Kidney capillary endothelial cell (primary cell): ENCODE measurements at regions not wholly inside any gene's neighbourhood (a gene's known extent, or its start where the extent isn't known, plus 50 kb on each side); places are given as distances from the start of the nearest gene placed in this dataset.
"Not testable (repeated sequence)": the region's sequence is repeated elsewhere in the genome, so short reads cannot be mapped to it uniquely, and the experiment has no call there.

Source experiments
- DNase-seq: peaks from one replicate; pipeline ENCODE4 v3.0.0-alpha.2; 2018; ENCODE audit warnings: low spot score

DNA sequence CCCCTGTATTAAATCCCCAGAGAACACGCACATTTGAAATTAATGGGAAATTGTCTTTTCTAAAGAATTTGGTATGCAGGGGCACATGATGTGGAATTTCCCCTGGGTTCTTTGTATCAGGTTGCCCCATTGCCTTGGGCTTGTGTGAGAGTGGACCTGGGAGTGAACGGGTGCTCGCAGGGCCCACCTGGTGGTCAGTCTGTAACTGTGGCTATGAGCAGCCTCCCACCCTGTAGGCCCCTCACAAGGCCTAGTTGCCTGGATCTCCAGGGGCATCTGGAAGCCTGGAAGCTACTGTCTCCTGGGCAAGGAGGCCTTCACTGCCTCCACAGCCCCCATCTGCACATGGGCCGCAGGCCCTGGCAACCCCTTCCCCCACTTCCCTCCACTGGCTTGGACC lies 96.7 kb downstream of the SLC25A47 start:
- DNase-seq = no peak

DNA sequence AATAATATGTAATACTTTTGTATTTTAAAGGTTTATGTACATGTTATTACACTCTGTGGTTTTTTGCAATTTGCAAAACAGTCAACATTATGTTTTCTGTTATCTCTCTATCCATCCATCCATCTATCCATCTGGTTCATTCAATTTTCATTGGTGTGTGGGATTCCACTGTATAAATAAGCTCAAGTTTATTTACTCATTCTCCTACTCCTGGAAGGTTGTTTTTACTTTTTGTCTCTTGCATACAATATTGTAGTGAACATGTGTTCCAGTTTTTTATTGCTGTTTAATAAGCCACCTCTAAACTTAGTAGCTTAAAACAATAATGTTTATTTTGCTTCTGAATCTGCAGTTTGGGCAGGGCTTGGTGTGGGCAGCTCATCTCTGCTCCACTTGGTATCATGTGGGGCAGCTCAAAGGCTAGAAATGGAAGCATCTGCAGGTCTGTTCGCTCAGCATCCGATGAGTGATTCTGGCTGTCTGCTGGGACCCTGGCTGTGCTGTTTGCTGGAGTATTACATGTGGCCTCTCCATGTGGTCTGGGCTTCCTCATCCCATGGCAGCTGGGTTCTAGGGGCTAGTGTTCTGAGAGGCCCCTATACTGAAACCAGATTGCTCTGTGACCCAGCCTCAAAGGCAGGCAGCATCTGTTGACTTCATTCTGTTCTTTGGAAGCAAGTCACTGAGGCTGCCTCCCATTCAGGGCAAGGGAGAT lies 98.8 kb downstream of the SLC25A47 start:
- DNase-seq = no peak

- no peak for DNase-seq
Observed at GRCh38 chr14:100422556-100423316, 99.6 kb downstream of the SLC25A47 start.

GRCh38 chr14:100423317-100424010 lies 100.3 kb downstream of the SLC25A47 start:
- DNase-seq = no peak

- no peak for DNase-seq
Observed at GRCh38 chr14:100424504-100425428, 101.6 kb downstream of the SLC25A47 start.

DNA sequence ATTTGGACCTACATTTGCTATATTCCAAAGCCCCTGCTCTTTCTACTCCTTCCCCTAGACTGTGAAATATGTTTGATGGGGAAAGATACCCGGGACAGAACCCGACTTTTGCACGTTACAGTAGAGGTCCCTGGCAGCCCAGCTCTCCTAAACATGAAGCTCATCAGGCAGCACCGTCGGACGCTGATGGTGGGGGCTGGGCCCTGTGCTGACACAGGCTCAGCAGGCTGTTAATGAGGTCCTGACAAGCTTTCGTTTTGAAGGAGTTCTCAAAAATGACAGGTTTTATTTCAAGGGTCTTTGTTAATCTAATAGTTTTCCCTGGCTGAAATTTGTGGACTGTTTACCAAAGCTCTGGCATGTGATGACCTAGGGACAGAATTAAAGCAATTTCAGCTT lies 102.3 kb downstream of the SLC25A47 start:
- DNase-seq = no peak

DNA sequence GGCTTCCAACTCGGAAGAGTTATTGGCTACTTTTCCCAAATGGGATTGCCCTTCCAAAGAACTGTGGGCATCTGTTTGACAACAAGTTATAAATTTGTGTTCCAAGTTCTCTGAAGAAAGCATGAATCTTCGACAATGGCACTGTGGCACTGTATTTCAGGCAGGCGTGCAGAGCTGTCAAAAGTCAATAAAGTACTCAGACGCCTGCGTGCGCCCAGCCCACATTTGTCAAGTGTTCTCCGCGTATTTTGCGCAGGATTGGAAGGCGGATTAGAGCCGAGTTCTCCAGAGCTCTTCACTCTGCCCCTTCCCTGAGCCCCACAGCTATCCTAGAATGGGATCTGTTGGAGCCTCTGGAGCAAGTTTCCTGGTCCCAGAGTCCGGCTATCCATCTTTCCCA lies 103.2 kb downstream of the SLC25A47 start:
- no peak for DNase-seq

DNA sequence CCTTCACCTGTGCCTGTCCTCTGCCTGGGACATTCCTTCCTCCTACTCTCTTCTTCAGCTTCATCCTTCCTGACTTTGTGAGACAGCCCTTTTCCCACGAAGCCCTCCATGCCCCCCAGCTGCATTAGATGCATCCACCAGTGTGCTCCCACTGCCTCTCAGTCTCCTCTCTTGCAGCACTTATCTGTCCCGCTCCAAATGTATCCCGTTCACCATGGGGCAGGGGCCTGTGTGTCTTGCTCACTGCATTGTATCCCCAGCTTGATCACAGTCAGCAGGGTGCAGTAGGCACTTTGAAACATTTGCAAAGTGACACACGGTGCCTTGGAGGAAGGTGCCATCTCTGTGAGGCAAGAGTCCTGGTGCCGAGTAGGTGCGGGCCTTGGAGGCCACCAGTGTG lies 104.0 kb downstream of the SLC25A47 start:
- no peak for DNase-seq

GRCh38 chr14:100428727-100429126 lies 105.6 kb downstream of the SLC25A47 start:
- no peak for DNase-seq

- DNase-seq = no peak
Observed at GRCh38 chr14:100429537-100429936, 106.4 kb downstream of the SLC25A47 start.

- DNase-seq = no peak
Observed at GRCh38 chr14:100430571-100430970, 107.4 kb downstream of the SLC25A47 start.

- DNase-seq = not testable (repeated sequence)
Observed at GRCh38 chr14:100431461-100431860, 108.3 kb downstream of the SLC25A47 start.

DNA sequence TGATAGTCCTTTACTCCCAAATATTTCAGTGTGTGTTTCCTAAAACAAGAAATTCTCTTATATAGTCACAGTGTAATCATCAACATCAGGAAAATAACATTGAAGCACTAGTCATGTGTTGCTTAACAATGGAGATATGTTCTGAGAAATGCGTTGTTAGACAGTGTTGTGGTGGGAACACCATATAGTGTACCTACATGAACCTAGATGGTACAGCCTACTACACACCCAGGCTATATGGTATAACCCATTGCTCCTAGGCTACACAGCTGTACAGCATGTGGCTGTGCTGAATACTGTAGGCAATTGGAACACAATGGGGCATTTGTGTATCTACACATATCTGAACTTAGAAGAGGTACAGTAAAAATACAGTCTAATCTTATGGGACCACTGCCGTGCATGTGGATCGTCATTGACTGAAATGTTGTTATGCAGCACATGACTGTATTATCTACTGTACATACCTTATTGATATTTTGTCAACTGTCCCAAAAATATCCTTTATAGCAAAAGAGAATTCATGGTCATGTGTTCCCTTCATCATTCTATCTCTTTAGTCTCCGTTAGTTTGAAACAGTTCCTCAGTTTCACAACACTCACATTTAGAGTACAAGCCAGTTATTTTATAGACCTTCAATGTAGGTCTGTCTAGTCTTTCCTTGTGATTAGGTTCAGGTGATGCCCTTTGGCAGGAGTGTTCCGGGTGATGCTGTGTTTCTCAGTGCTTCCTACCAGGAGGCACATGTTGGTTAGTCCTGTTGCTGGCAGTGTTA lies 109.7 kb downstream of the SLC25A47 start:
- no peak for DNase-seq

DNA sequence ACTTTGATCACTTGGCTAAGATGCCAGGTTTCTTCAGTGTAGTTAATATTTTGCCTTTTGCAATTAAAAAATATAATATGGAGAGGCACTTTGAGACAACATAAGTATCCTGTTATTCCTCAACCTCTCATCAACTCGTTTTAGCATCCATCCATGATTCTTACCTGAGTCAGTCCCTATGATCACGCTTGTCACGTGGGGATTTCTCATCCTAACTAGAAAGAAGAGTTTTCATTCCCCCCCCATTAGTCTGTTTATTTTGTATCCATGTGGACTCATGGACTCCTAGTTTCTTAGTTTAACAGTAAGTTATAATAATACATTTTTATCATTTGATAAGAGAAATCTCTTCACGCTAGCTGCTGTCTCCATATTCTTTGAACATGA lies 110.3 kb downstream of the SLC25A47 start:
- no peak for DNase-seq

- DNase-seq = no peak
Observed at GRCh38 chr14:100434033-100434601, 111.0 kb downstream of the SLC25A47 start.

DNA sequence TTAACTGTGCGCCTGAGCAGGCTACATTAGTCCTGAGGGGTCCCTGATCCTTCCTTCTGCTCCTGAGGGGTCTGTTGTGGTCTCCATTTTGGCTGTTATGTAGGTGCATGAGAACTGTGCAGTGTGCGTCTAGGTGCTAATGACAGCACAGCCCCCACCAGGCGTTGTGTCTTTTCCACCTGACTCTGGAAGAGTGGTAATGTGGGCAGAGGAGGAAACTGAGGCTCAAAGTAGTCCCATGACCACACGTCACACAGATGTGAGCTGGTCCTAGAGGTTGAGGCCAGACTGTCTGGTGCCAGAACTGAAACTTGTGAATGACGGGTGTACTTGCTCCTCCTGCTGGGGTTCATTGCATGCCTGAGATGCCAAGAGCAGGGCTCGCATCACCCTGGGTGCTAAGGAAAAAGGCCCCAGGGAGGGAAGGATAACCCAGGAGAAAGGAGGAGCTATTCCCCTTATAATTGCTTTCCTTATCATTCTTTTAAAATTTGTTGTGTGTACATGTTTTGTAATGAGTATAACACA lies 111.8 kb downstream of the SLC25A47 start:
- DNase-seq = no peak

DNA sequence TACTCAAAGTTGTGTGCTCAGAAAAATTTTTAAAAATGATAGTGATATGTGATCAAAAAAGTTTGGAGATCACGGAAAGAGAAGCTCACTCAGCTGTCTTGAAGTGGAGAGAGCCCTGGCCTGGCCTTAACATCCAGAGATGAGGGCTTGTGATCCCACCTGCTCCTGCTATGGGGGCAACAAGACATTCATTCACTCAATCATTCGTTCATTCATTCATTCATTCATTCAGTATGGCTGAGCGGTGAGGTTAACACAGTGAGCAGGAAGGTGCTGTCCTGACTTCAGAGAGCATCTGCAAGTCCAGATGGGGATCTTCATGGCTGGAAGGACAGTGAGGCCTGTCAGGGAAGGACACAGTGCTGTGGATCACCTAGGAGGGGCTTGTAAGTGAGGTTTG lies 112.3 kb downstream of the SLC25A47 start:
- DNase-seq = no peak

GRCh38 chr14:100436745-100437406 lies 113.7 kb downstream of the SLC25A47 start:
- DNase-seq = no peak

- no peak for DNase-seq
Observed at GRCh38 chr14:100438271-100438670, 115.1 kb downstream of the SLC25A47 start.
